HG03095 (cell line): ENCODE measurements at regions not wholly inside any gene's neighbourhood (a gene's known extent, or its start where the extent isn't known, plus 50 kb on each side); places are given as distances from the start of the nearest gene placed in this dataset.
"Not testable (repeated sequence)": the region's sequence is repeated elsewhere in the genome, so short reads cannot be mapped to it uniquely, and the experiment has no call there.

Source experiments
- ATAC-seq: cut with Tn5 transposase; IDR thresholded peaks from one replicate; pipeline ENCODE4 v1.9.1; 2021; ENCODE audit warnings: moderate library complexity; ENCODE audit not compliant: unreplicated experiment

DNA sequence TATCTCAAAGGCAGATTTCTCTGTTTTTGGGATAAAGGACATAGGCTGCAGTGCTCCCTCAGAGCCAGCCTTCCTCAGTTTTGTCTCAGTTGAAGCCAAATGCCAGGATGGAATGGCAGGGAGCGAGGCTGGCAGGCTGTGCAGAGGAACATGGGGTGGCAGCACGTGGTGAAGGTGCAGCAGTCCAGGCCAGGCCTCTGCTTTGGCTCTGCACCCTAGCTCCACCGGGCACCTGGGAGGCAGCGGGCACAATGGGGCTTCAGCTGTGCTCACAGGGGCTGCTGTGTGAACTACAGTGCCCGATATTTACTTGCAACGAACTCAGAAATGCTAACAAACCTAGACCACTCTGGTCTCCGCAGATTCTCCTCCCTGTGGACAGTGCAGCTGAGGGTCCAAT, 319.6 kb downstream of the ZNF326 start:
- ATAC-seq = no peak

- ATAC-seq = no peak
Measured at GRCh38 chr1:90313778-90314177, 318.9 kb downstream of the ZNF326 start.

DNA sequence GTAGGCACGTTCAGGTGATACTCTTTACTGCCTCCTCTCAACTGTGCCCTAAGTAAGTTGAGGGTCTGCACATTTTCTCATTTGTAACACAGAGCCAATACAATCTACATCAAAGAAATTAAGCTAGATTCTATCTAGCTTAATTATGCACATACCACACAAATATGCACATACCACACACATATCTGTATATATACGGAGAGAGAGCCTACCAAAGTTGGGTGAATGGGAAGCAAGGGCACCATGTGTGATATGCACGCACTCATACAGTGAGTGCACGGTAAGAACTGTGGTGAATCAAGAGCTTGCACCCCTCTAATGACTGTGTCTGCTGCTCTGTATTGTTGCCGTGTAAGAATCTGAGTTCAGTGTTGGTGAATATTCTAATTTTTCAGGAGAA, 314.9 kb downstream of the ZNF326 start:
- no peak for ATAC-seq

DNA sequence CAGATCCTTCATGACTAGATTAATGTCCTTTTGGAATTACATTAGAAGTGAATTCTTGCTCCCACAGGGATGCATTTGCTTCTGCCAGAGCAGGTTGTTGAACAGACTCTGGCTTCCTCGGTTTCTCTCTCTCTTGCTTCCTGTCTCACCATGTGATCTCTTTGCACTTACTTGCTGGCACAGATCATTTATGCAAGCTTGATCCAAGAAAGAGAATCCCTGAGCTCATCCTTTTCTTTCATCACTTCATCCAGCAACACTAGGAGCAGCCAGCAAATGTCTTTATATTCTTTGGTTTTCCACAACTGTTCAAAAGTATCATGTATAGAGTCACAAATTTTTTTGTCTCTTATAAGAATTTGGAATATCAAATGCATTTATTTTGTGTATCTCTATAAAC, 313.5 kb downstream of the ZNF326 start:
- ATAC-seq = no peak

DNA sequence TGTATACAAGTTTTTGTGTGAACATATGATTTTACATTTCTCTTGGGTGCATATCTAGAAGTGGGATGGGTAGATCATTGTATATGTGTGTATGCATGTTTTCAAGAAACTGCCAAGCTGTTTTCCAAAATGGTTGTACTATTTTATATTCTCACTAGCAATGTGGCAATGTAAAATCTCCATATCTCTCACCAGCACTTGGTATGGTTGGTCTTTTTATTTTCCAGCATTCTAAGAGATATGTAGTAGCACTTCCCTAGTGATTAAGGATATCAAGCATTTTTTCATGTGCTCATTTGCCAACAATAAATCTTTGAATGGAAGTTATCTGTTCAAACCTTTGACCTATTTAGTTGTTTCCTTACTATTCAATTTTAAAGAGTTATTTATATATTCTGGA, 310.7 kb downstream of the ZNF326 start:
- ATAC-seq = no peak

GRCh38 chr1:90296327-90296726, 301.4 kb downstream of the ZNF326 start:
- ATAC-seq = no peak

DNA sequence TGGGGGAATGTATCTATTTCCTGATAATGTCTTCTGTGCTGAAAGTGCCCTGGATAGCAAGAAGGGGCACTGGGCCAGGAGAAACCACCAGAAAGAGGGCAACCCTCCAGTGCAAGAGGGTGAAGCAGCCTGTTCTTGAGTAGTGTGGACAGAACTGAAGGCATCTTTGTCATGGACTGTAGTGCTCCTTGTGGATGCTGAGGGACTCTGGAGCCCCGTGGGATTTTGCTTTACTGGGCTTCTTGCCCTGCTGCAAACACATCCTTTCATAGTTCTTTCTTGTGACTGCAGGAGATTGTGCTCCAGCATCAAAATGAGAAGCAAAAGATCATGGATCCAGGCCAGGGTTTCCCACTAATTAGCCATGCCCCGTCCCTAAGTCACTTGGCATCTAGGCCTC, 300.6 kb downstream of the ZNF326 start:
- ATAC-seq = no peak

DNA sequence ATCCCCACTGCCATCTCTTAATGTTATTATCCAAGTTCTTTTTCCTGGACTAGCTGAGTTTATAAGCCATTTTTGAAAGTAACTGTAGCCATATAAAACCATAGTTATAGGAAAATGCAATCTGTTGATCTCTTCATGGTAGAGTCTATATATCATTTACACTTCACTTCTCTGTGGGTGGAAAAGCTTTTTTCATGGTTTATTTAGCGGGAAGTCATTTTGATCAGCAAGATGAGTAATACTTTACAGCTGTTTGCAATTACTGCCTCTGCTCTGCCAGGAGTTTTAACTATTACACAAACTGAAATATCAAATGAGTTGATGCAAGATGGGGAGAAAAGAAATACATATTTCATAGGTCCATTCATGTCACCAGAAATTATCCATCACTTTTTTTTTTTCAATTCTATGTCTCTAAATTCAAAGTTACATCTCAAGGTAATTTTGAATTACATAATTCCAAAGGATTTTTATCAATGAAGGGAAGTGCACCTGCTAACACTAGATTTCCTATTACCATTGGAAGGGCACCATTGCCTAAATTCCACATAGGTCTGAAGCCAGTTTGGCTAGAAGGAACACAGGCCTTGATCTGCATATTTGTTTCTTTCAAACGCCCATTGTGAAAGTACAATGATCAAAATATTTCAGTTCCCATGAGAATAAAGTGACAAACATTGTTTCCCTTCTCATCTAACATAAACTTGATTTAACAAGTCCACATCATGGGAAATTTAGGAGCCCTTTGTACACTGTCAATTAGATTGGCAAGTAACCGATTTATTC, 296.7 kb downstream of the ZNF326 start:
- no peak for ATAC-seq

DNA sequence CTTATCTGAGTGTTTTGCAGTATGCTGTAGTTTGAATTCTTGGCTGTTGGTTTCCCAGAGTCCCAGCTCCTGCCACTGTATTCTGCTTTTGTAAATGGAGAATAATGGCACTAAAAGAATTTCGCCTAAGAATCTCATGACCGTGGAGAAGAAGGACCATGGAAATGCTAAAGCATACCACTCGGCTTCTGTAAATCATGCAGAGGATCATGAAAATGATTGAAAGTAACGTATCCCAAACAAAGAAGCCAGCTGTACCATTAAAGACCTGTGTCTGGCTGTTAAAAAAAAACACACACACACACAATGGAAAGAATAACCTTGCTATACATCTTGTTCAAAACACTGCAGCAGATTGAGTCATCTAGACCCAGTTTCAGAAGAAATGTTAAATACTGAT, 287.9 kb downstream of the ZNF326 start:
- ATAC-seq = no peak

DNA sequence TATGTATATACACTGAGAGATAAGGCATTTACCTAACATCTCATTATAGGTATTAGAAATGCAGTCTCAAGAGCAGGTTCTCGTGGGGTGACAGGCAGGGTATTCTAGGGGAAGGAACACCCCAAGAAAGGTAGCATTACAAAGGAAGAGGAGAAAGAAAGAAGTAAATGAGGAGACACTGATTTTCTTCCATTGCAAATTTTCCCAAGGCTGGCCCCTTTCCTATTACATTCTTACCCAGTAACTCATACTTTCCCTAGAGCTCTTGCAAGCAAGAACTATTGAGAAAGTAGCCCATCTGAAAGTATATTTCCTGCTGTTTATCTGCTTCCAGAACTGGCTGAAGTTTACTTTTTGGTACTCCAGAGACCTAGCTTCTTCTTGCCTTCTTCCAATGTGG, 287.0 kb downstream of the ZNF326 start:
- not testable (repeated sequence) for ATAC-seq

DNA sequence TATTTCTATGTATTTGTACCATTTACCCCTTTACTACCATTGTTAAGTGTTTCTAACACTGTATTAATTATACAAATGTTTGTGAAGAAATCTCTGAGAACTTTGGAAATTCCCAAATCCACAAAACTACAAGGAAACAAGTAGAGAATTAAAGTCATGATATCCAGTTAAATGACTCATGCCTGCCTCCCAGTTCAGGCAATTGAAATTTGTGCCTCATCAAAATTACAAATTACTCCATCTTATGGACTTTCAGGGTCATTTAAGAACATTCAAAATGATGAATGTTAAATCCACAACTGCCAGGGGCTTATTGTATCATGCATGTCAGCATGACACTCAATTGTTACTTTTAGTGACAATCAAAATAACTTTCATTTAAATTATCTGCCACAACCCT, 282.4 kb downstream of the ZNF326 start:
- ATAC-seq = no peak

DNA sequence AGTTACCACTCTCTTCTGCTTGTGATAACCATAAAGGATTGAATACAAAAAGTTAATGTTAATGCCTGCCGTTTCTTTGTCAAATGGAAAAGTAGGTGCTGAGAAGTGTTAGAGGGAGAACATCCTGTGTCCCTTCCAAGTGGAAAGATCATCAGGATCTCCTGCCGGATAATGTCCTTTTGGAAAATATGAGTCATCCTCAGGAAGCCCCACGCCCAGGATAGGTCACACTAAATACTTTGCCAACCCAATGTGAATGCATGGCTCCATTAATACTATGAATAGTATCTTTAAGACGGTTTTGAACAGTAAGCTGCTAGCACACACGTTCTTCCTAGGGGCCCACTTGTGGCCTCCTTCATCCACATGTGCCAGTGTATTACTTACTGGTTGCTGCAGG, 279.5 kb downstream of the ZNF326 start:
- ATAC-seq = no peak

- no peak for ATAC-seq
Measured at GRCh38 chr1:90273241-90273774, 278.4 kb downstream of the ZNF326 start.

DNA sequence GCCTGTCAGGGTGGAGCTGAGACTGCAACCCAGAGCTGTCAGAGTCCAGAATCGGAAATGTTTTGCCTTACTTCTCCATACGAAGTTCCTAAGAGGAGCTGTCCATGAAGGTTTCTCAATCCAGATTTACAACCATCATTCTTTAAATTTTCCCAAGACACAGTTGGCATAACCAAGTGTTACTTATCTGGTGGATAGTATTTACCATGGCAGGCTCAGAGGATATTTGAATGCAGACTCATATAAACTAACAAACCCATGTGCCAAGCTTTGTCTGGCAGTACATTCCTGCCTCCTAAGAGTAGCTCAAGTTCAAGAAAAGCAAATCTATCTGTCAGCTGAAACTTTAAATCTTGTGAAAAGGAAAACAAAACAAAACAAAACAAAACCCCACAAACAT, 267.9 kb downstream of the ZNF326 start:
- no peak for ATAC-seq

GRCh38 chr1:90262286-90262685, 267.4 kb downstream of the ZNF326 start:
- no peak for ATAC-seq

DNA sequence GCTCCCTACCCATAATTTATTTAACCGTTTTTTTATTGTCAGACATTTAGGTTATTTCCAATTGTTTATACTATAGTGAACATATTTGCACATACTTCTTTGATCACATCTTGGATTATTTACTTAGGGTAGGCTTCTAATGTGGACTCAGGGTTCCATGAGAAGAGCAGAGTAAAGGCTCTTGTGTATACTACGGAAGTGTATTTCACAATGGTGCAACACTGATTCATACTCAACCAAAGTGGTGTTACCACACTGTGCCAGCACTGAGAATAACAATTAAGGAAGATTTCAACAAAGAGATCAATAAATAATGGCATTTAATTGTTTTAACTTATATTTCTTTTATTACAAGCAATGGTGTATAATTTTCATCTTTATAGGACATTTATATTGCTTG, 251.2 kb downstream of the ZNF326 start:
- no peak for ATAC-seq

GRCh38 chr1:90236493-90236892, 241.6 kb downstream of the ZNF326 start:
- no peak for ATAC-seq

- no peak for ATAC-seq
Measured at GRCh38 chr1:90223401-90223800, 228.5 kb downstream of the ZNF326 start.

- ATAC-seq = no peak
Measured at GRCh38 chr1:90220941-90221693, 226.2 kb downstream of the ZNF326 start.

DNA sequence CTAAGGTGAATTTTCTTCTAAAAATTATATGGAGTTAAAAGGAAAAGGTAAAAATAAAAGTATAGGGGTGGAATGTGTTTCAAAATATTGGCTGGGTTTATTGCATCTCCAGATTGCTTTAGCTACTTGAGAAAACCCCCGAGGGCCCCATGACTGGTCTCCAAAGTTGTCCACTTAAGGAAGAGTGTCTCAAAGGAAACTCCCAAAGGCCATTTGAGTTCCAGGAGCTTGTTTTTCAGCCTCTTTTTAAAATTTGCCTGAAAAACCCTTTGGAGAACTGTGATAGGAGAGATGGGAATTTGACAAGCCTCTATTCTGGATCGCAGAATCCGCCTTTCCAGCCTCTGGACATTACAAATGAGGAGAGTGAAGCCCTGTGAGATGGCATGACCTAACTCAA, 225.6 kb downstream of the ZNF326 start:
- no peak for ATAC-seq

- ATAC-seq = not testable (repeated sequence)
Measured at GRCh38 chr1:90219166-90219871, 224.4 kb downstream of the ZNF326 start.
